Sigmoid colon (tissue), 4 donors: ENCODE measurements at regions not wholly inside any gene's neighbourhood (a gene's known extent, or its start where the extent isn't known, plus 50 kb on each side); places are given as distances from the start of the nearest gene placed in this dataset.

Experiments used
- EP300 ChIP-seq, 4 donors: sonication (generic); formaldehyde crosslinking; IDR thresholded peaks; one replicate each; pipeline ENCODE4 v1.6.1; 2017; ENCODE audit warnings: antibody characterized with exemption in 4 of 4
- POLR2A ChIP-seq, 2 donors: fragments of 450-650 bp; IDR thresholded peaks; one replicate each; pipeline ENCODE4 v1.6.1; 2016; ENCODE audit warnings: antibody characterized with exemption in 2 of 2, mild to moderate bottlenecking in 2 of 2, moderate library complexity in 2 of 2
- POLR2AphosphoS5 ChIP-seq, 4 donors: sonication (generic); formaldehyde crosslinking; IDR thresholded peaks; one replicate each; pipeline ENCODE4 v1.6.1; 2017; ENCODE audit warnings: antibody characterized with exemption in 4 of 4
- TF ChIP-seq, protein P1 (sequence below), 4 experiments: fragments of 450-650 bp in 3 of 4; fragments of 200-600 bp in 1 of 4; IDR thresholded peaks; one replicate each; pipeline ENCODE4 v1.5.1; 2016 to 2019; ENCODE audit warnings: antibody characterized with exemption in 4 of 4, mild to moderate bottlenecking in 3 of 4, moderate library complexity in 2 of 4

DNA sequence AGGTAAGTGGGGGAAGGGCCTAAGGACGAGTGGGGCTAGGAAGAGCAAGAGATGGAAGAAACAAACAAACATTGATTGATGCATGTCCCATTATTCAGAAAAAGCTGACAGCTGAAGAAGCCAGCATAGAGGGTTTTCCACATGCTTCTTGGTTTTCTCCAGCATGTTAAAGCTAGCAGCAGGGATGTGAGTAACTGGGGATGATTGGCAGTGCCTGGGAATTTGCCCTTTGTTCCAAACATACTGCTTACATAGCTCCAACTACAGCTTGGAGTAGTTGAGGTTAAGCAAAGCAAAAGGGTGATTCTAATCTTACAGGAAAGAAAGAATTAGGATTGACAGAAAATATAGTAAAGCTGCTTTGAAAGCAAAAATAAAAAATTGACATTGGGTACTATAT lies 68.0 kb upstream of the IFNG-AS1 start:
- TF ChIP-seq POLR2A (IDR thresholded peaks at IDR 0.05): no peak
- TF ChIP-seq, protein P1, sequence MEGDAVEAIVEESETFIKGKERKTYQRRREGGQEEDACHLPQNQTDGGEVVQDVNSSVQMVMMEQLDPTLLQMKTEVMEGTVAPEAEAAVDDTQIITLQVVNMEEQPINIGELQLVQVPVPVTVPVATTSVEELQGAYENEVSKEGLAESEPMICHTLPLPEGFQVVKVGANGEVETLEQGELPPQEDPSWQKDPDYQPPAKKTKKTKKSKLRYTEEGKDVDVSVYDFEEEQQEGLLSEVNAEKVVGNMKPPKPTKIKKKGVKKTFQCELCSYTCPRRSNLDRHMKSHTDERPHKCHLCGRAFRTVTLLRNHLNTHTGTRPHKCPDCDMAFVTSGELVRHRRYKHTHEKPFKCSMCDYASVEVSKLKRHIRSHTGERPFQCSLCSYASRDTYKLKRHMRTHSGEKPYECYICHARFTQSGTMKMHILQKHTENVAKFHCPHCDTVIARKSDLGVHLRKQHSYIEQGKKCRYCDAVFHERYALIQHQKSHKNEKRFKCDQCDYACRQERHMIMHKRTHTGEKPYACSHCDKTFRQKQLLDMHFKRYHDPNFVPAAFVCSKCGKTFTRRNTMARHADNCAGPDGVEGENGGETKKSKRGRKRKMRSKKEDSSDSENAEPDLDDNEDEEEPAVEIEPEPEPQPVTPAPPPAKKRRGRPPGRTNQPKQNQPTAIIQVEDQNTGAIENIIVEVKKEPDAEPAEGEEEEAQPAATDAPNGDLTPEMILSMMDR (IDR thresholded peaks at IDR 0.05): no peak
- TF ChIP-seq EP300 (IDR thresholded peaks at IDR 0.05): no peak
- TF ChIP-seq POLR2AphosphoS5 (IDR thresholded peaks at IDR 0.05): no peak
